HEK293 (cell line): ENCODE measurements at regions not wholly inside any gene's neighbourhood (a gene's known extent, or its start where the extent isn't known, plus 50 kb on each side); places are given as distances from the start of the nearest gene placed in this dataset.

Source experiments
- CTCF ChIA-PET: fragments of 350-600 bp; formaldehyde crosslinking; extraction: SDS; loops from one replicate; lab custom pipeline; 2021; ENCODE audit warnings: antibody characterized with exemption; lab: Yijun Ruan, JAX
- POLR2A ChIA-PET: fragments of 300-600 bp; formaldehyde crosslinking; extraction: SDS; loops from one replicate; lab custom pipeline; 2020; ENCODE audit warnings: antibody characterized with exemption, inconsistent platforms; lab: Yijun Ruan, JAX
- H3K27ac ChIP-seq: fragments of 200-500 bp; sonication (Bioruptor generic); 2 replicates; pipeline ENCODE4 v1.5.1; 2014; ENCODE audit warnings: low read depth, low read length, control low read depth, inconsistent platforms; ENCODE audit errors: extremely low read depth
- H3K36me3 ChIP-seq, 2 experiments: fragments of 200-500 bp in 1 of 2; sonication (Bioruptor generic) in 1 of 2; 1 replicate in 1 of 2; 2 replicates in 1 of 2; pipeline ENCODE4 v1.5.1; 2014 to 2017; ENCODE audit warnings: inconsistent platforms in 2 of 2, low read length in 2 of 2; ENCODE audit not compliant: control insufficient read depth in 2 of 2, insufficient read depth in 1 of 2
- H3K4me1 ChIP-seq: fragments of 200-500 bp; sonication (Bioruptor generic); 2 replicates; pipeline ENCODE4 v1.5.1; 2014; ENCODE audit warnings: mild to moderate bottlenecking, low read length, inconsistent platforms; ENCODE audit not compliant: control insufficient read depth, insufficient read depth
- H3K4me3 ChIP-seq: 2 replicates; pipeline ENCODE4 v1.5.1; 2011; ENCODE audit warnings: low read depth, mild to moderate bottlenecking, control low read depth, low read length, moderate library complexity
- H3K9me3 ChIP-seq: fragments of 200-500 bp; sonication (Bioruptor generic); 2 replicates; pipeline ENCODE4 v1.5.1; 2014; ENCODE audit warnings: low read depth, low read length, inconsistent platforms; ENCODE audit not compliant: control insufficient read depth, insufficient read depth
- KLF7 ChIP-seq: fragments of 450-650 bp; formaldehyde crosslinking; IDR thresholded peaks from 2 replicates; pipeline ENCODE4 v1.5.1; 2016; ENCODE audit warnings: missing biosample characterization, missing genetic modification characterization, borderline replicate concordance
- SP7 ChIP-seq: fragments of 450-650 bp; formaldehyde crosslinking; IDR thresholded peaks from 2 replicates; pipeline ENCODE4 v1.5.1; 2016; ENCODE audit warnings: missing biosample characterization, missing genetic modification characterization
- ZBTB7A ChIP-seq: fragments of 450-650 bp; formaldehyde crosslinking; IDR thresholded peaks from 2 replicates; pipeline ENCODE4 v1.5.1; 2016; ENCODE audit warnings: low read depth, missing biosample characterization, missing genetic modification characterization
- ZNF174 ChIP-seq: fragments of 450-650 bp; formaldehyde crosslinking; IDR thresholded peaks from 2 replicates; pipeline ENCODE4 v1.5.0; 2017; ENCODE audit warnings: missing biosample characterization, mild to moderate bottlenecking, missing genetic modification characterization
- ZNF19 ChIP-seq: fragments of 450-650 bp; formaldehyde crosslinking; IDR thresholded peaks from 2 replicates; pipeline ENCODE4; 2016; ENCODE audit warnings: missing biosample characterization, missing genetic modification characterization, low read depth
- ZNF292 ChIP-seq: fragments of 450-650 bp; formaldehyde crosslinking; IDR thresholded peaks from 2 replicates; pipeline ENCODE4 v1.5.1; 2016; ENCODE audit warnings: low read depth, missing biosample characterization, missing genetic modification characterization, borderline replicate concordance
- ZNF394 ChIP-seq: fragments of 450-650 bp; formaldehyde crosslinking; IDR thresholded peaks from 2 replicates; pipeline ENCODE4 v1.5.1; 2016; ENCODE audit warnings: missing biosample characterization, missing genetic modification characterization, mild to moderate bottlenecking, moderate library complexity, borderline replicate concordance
- ZNF433 ChIP-seq: fragments of 450-650 bp; formaldehyde crosslinking; IDR thresholded peaks from 2 replicates; pipeline ENCODE4 v1.5.1; 2016; ENCODE audit warnings: missing biosample characterization, missing genetic modification characterization, low read depth
- ZNF600 ChIP-seq: fragments of 450-650 bp; formaldehyde crosslinking; IDR thresholded peaks from 2 replicates; pipeline ENCODE4 v1.5.1; 2016; ENCODE audit warnings: missing biosample characterization, missing genetic modification characterization
- ZNF610 ChIP-seq: fragments of 450-650 bp; formaldehyde crosslinking; IDR thresholded peaks from 2 replicates; pipeline ENCODE4 v1.5.1; 2016; ENCODE audit warnings: missing biosample characterization, missing genetic modification characterization, borderline replicate concordance
- ZNF677 ChIP-seq: fragments of 450-650 bp; IDR thresholded peaks from 2 replicates; pipeline ENCODE4 v1.5.0; 2018; ENCODE audit warnings: missing biosample characterization, mild to moderate bottlenecking, missing genetic modification characterization, moderate library complexity
- ZNF785 ChIP-seq: fragments of 450-650 bp; formaldehyde crosslinking; IDR thresholded peaks from 2 replicates; pipeline ENCODE4 v1.5.1; 2016; ENCODE audit warnings: missing biosample characterization, missing genetic modification characterization
- ZSCAN16 ChIP-seq: fragments of 450-650 bp; formaldehyde crosslinking; IDR thresholded peaks from 2 replicates; pipeline ENCODE4 v1.5.1; 2016; ENCODE audit warnings: missing biosample characterization, missing genetic modification characterization
- TF ChIP-seq, protein P1 (sequence below): fragments of 450-650 bp; formaldehyde crosslinking; IDR thresholded peaks from 2 replicates; pipeline ENCODE4 v1.5.1; 2016; ENCODE audit warnings: missing biosample characterization, missing genetic modification characterization
- TF ChIP-seq, protein P2 (sequence below): fragments of 450-650 bp; formaldehyde crosslinking; IDR thresholded peaks from 2 replicates; pipeline ENCODE4 v1.5.1; 2017; ENCODE audit warnings: missing biosample characterization, missing genetic modification characterization
- TF ChIP-seq, protein P3 (sequence below): IDR thresholded peaks from 2 replicates; pipeline ENCODE4 v1.6.1; 2011; ENCODE audit warnings: mild to moderate bottlenecking, low read depth, low read length, borderline replicate concordance
- TF ChIP-seq, protein P4 (sequence below): fragments of 450-650 bp; formaldehyde crosslinking; IDR thresholded peaks from 2 replicates; pipeline ENCODE4 v1.5.1; 2017; ENCODE audit warnings: missing biosample characterization, missing genetic modification characterization
- TF ChIP-seq, protein P5 (sequence below): fragments of 450-650 bp; formaldehyde crosslinking; IDR thresholded peaks from 2 replicates; pipeline ENCODE4 v1.5.1; 2016; ENCODE audit warnings: missing biosample characterization, missing genetic modification characterization
- TF ChIP-seq, protein P6 (sequence below): fragments of 450-650 bp; formaldehyde crosslinking; IDR thresholded peaks from 2 replicates; pipeline ENCODE4 v1.5.1; 2016; ENCODE audit warnings: missing biosample characterization, missing genetic modification characterization
- TF ChIP-seq, protein P7 (sequence below): fragments of 450-650 bp; formaldehyde crosslinking; IDR thresholded peaks from 2 replicates; pipeline ENCODE4 v1.5.1; 2016; ENCODE audit warnings: missing biosample characterization, missing genetic modification characterization

DNA sequence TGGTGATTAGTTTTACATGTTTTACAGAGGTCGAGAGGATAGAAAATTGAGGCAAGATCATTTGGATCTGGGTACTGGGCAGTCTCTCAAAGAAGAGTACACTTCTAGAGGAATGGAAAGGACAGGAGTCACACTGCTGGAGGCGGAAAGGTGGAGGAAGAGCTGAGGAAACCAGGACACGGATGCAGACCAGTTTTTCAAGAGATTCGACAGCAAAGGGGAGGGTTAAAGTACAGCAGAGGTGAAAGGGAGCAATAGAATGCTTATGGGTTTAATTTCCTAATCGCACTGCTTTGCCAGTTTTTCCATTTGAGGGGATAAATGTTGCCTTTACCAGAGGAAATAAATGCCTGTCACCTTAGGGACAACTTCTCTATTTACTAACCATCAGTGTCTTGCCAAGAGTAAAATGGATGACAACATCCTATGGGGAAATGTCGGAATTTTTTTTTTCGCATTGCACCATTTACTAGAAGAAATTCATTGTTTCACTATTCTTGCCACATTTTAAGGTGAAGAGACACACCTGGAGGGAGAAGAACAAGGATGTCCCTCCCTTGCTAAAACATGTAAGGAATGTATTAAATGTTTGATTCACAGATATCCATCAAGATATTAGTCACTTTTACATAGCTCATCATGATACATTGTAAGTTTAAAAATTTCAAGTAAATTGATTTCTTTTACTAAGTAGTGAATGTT lies 226.6 kb downstream of the COL12A1 start:
- POLR2A ChIA-PET = no interaction called here
- CTCF ChIA-PET = no interaction called here
- no peaks in the 10 kb centered on the region for H3K9me3 ChIP-seq
- no peaks in the 10 kb centered on the region for H3K36me3 ChIP-seq
- H3K4me3 ChIP-seq = no peak overlapping the region
- no peak for TF ChIP-seq ZNF174 (tag by site-specific recombination)
- TF ChIP-seq ZSCAN16 (tag by site-specific recombination) = no peak
- TF ChIP-seq, protein P1, sequence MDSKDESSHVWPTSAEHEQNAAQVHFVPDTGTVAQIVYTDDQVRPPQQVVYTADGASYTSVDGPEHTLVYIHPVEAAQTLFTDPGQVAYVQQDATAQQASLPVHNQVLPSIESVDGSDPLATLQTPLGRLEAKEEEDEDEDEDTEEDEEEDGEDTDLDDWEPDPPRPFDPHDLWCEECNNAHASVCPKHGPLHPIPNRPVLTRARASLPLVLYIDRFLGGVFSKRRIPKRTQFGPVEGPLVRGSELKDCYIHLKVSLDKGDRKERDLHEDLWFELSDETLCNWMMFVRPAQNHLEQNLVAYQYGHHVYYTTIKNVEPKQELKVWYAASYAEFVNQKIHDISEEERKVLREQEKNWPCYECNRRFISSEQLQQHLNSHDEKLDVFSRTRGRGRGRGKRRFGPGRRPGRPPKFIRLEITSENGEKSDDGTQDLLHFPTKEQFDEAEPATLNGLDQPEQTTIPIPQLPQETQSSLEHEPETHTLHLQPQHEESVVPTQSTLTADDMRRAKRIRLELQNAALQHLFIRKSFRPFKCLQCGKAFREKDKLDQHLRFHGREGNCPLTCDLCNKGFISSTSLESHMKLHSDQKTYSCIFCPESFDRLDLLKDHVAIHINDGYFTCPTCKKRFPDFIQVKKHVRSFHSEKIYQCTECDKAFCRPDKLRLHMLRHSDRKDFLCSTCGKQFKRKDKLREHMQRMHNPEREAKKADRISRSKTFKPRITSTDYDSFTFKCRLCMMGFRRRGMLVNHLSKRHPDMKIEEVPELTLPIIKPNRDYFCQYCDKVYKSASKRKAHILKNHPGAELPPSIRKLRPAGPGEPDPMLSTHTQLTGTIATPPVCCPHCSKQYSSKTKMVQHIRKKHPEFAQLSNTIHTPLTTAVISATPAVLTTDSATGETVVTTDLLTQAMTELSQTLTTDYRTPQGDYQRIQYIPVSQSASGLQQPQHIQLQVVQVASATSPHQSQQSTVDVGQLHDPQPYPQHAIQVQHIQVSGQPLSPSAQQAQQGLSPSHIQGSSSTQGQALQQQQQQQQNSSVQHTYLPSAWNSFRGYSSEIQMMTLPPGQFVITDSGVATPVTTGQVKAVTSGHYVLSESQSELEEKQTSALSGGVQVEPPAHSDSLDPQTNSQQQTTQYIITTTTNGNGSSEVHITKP (tag by site-specific recombination) = no peak
- no peak for TF ChIP-seq KLF7 (tag by site-specific recombination)
- no peak for TF ChIP-seq ZBTB7A (tag by site-specific recombination)
- H3K4me1 ChIP-seq = no peaks in the 10 kb centered on the region
- no peak overlapping the region for H3K27ac ChIP-seq

DNA sequence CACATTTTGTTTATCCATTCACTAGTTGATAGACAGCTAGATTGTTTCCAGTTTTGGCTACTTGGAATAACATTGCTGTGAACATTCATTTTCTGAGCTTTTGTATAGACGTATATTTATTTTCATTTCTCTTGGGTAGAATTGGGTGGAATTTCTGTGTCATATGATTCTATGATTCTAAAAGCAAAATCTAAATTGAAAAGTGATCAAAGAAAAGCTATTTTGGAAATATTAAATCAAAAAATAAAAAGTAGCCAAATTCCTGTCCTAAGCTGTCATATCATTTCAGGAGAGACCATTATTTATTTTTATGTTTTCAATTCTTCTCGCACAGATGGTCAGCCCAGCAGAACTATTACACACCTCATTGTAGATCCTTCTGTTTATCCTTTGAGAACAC lies 229.2 kb downstream of the COL12A1 start:
- no peaks in the 10 kb centered on the region for H3K4me1 ChIP-seq
- no peak overlapping the region for H3K4me3 ChIP-seq
- POLR2A ChIA-PET = no interaction called here
- no peak overlapping the region for H3K27ac ChIP-seq
- CTCF ChIA-PET = interaction anchor here (0.7 to 0.8 kb wide), 2 partner anchors 123 to 800 kb away, joined by 3 to 4 read pairs; no protein-coding TSS in a partner anchor
- H3K9me3 ChIP-seq = no peaks in the 10 kb centered on the region
- no peaks in the 10 kb centered on the region for H3K36me3 ChIP-seq
- TF ChIP-seq, protein P2, sequence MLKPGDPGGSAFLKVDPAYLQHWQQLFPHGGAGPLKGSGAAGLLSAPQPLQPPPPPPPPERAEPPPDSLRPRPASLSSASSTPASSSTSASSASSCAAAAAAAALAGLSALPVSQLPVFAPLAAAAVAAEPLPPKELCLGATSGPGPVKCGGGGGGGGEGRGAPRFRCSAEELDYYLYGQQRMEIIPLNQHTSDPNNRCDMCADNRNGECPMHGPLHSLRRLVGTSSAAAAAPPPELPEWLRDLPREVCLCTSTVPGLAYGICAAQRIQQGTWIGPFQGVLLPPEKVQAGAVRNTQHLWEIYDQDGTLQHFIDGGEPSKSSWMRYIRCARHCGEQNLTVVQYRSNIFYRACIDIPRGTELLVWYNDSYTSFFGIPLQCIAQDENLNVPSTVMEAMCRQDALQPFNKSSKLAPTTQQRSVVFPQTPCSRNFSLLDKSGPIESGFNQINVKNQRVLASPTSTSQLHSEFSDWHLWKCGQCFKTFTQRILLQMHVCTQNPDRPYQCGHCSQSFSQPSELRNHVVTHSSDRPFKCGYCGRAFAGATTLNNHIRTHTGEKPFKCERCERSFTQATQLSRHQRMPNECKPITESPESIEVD (tag by site-specific recombination) = no peak
- TF ChIP-seq, protein P3, sequence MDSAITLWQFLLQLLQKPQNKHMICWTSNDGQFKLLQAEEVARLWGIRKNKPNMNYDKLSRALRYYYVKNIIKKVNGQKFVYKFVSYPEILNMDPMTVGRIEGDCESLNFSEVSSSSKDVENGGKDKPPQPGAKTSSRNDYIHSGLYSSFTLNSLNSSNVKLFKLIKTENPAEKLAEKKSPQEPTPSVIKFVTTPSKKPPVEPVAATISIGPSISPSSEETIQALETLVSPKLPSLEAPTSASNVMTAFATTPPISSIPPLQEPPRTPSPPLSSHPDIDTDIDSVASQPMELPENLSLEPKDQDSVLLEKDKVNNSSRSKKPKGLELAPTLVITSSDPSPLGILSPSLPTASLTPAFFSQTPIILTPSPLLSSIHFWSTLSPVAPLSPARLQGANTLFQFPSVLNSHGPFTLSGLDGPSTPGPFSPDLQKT = no peak
- TF ChIP-seq, protein P4, sequence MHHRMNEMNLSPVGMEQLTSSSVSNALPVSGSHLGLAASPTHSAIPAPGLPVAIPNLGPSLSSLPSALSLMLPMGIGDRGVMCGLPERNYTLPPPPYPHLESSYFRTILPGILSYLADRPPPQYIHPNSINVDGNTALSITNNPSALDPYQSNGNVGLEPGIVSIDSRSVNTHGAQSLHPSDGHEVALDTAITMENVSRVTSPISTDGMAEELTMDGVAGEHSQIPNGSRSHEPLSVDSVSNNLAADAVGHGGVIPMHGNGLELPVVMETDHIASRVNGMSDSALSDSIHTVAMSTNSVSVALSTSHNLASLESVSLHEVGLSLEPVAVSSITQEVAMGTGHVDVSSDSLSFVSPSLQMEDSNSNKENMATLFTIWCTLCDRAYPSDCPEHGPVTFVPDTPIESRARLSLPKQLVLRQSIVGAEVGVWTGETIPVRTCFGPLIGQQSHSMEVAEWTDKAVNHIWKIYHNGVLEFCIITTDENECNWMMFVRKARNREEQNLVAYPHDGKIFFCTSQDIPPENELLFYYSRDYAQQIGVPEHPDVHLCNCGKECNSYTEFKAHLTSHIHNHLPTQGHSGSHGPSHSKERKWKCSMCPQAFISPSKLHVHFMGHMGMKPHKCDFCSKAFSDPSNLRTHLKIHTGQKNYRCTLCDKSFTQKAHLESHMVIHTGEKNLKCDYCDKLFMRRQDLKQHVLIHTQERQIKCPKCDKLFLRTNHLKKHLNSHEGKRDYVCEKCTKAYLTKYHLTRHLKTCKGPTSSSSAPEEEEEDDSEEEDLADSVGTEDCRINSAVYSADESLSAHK (tag by site-specific recombination) = no peak
- no peak for TF ChIP-seq ZNF19 (tag by site-specific recombination)
- no peak for TF ChIP-seq ZNF433
- no peak for TF ChIP-seq ZNF600 (tag by site-specific recombination)
- TF ChIP-seq ZNF677 (tag by site-specific recombination) = no peak
- TF ChIP-seq ZNF292 (tag by site-specific recombination) = no peak
- TF ChIP-seq, protein P5, sequence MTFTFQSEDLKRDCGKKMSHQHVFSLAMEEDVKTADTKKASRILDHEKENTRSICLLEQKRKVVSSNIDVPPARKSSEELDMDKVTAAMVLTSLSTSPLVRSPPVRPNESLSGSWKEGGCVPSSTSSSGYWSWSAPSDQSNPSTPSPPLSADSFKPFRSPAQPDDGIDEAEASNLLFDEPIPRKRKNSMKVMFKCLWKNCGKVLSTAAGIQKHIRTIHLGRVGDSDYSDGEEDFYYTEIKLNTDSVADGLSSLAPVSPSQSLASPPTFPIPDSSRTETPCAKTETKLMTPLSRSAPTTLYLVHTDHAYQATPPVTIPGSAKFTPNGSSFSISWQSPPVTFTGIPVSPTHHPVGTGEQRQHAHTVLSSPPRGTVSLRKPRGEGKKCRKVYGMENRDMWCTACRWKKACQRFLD (tag by site-specific recombination) = no peak
- TF ChIP-seq ZNF610 (tag by site-specific recombination) = no peak
- no peak for TF ChIP-seq ZNF785
- TF ChIP-seq, protein P6, sequence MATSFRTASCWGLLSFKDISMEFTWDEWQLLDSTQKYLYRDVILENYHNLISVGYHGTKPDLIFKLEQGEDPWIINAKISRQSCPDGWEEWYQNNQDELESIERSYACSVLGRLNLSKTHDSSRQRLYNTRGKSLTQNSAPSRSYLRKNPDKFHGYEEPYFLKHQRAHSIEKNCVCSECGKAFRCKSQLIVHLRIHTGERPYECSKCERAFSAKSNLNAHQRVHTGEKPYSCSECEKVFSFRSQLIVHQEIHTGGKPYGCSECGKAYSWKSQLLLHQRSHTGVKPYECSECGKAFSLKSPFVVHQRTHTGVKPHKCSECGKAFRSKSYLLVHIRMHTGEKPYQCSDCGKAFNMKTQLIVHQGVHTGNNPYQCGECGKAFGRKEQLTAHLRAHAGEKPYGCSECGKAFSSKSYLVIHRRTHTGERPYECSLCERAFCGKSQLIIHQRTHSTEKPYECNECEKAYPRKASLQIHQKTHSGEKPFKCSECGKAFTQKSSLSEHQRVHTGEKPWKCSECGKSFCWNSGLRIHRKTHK (tag by site-specific recombination) = no peak
- TF ChIP-seq ZBTB7A (tag by site-specific recombination) = no peak
- TF ChIP-seq, protein P7, sequence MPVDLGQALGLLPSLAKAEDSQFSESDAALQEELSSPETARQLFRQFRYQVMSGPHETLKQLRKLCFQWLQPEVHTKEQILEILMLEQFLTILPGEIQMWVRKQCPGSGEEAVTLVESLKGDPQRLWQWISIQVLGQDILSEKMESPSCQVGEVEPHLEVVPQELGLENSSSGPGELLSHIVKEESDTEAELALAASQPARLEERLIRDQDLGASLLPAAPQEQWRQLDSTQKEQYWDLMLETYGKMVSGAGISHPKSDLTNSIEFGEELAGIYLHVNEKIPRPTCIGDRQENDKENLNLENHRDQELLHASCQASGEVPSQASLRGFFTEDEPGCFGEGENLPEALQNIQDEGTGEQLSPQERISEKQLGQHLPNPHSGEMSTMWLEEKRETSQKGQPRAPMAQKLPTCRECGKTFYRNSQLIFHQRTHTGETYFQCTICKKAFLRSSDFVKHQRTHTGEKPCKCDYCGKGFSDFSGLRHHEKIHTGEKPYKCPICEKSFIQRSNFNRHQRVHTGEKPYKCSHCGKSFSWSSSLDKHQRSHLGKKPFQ (tag by site-specific recombination) = no peak
- no peak for TF ChIP-seq SP7
- TF ChIP-seq ZNF394 (tag by site-specific recombination) = no peak
